Stimulated activated CD4-positive, alpha-beta T cell treated with anti-CD3 and anti-CD28 coated beads, Interleukin-15, amount 100 ng/mL, for 48 hours (primary cell): ENCODE measurements at regions not wholly inside any gene's neighbourhood (a gene's known extent, or its start where the extent isn't known, plus 50 kb on each side); places are given as distances from the start of the nearest gene placed in this dataset.
"Not testable (repeated sequence)": the region's sequence is repeated elsewhere in the genome, so short reads cannot be mapped to it uniquely, and the experiment has no call there.

ENCODE experiments used
- DNase-seq, 2 donors: peaks; one replicate each; pipeline ENCODE4 v3.0.0-alpha.2; 2020; ENCODE audit warnings: low read depth in 2 of 2

DNA sequence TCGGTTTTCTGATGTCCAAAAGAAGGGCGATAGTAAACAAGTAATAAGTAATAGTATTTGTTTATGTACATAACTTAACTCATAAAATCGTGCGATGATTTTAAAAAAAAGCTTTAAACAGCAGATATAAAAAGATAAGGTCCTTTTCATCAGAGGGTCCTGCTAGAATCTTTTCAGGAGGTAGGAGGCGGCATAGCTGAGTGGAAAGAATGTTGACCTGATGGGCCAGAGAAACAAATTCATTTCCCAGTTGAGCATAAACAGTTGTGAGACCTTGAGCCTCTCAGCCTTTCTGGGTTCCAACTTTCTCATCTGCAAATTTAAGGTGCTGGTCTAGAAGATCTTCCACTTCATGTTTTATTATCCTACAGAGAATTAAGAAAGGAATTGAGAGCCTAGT, 173.5 kb downstream of the LACC1 start:
- no peak for DNase-seq

DNA sequence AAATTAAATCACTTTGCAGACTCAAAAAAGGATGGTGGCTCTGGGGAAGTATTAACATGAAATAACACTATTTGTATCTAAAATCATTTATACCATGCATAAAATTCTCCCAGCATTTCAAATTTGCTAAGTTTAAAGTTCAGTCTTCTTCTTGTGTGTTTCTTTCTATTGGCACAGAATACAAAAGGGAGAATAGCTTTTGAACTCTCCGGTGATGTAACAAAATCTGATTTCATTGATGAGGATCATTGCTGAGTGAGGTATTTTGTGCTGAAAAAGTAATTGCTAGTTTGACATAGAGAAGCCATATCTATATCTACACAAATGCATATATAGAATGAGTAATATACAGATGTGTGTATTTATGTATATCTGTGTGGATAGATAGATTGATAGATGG, 174.8 kb downstream of the LACC1 start:
- no peak for DNase-seq

DNA sequence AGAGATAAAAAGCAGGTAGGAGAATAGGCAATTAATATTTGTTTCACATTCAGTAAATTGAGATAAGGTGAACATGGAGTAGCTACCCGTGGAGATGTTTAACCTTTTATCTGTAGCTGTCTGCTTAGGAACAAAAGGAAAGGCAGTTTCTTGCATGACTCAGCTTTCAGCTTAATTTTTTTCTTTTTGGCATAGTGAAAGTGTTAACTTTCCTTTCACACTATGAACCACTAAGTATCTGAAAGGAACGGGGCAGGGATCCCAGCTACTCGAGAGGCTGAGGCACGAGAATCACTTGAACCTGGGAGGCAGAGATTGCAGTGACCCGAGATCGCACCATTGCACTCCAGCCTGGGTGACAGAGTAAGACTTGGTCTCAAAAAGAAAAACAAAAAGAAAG, 176.0 kb downstream of the LACC1 start:
- not testable (repeated sequence) for DNase-seq

DNA sequence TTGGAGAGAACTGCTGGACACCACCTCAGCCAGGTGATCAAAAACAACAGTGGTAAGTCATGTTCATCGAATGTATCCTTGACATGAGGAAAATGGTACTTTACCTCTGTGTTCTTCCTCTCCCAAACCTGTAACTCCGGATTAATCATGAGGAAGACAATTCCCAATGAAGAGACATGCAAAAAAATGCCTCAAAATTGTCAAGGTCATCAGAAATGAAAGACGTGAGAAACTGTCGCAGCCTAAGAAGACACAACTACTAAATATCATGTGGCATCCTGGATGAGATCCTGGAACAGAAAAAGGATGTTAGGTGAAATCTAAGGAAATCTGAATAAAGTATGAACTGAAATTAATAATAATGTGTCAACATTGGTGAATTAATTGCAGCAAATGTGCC, 178.4 kb downstream of the LACC1 start:
- DNase-seq: no peak

DNA sequence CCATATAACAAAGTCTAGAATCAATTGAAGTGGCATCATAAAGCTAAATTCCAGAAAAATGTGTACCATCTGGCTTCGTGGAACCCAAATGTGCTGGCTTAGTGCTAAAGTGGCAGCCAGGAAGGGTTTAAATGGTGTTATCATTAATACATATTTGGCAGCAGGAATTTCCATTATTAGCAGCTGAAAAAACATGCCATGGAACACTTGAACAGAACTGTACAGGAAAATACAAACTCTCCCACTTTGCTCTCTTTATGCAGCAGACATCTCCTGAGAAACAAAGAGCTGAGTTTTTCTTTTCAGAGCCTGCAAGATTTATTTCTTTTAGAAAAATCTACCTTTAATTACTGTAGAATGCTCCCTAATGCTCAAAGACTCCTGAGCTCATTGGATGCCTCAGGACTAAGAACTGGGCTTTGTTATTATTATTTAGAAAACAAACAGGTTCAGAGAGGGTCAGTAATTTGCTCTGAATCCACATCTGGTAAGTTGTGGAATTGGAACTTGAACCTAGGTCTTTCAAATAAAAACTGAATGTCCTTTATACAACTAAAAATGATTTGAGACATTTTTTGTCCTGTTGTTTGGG, 179.0 kb downstream of the LACC1 start:
- DNase-seq: no peak

DNA sequence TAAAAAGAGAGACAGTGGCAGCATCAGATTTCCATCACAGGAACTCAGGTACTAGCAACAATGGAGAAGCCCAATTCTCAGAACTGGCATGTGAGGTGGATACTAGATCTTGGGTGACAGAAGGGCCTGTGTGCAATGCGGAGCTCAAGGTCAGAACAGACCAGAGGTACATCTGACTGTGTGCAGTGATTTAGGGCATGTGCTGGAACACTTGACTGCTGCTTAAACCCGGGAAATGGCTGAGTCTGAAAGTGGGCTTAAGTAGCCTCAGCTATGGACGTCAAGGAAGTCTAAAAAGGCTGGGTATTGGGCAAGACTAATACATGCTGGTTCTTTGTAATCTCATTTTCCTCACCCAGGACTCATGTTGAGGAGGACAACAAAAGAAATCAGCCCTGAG, 182.2 kb downstream of the LACC1 start:
- no peak for DNase-seq

DNA sequence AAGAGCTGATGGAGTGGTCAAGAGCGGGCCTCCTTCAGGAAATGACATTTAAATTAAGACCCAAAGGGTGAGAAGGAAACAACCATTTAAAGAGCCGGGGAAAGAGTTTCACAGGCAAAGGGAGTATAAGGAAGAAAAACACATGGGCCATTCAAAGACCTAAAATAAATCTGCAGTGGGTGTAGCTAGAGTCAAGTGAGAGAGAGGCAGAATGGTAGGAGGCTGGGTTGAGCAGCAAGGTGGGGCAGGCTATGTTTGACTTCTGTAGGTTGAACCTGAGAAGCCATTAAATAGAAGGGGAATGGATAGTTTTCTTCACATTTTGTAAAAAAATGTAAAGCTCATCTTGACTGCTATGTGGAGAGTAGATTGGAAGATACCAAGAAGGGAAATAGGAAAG, 183.8 kb downstream of the LACC1 start:
- DNase-seq: no peak

DNA sequence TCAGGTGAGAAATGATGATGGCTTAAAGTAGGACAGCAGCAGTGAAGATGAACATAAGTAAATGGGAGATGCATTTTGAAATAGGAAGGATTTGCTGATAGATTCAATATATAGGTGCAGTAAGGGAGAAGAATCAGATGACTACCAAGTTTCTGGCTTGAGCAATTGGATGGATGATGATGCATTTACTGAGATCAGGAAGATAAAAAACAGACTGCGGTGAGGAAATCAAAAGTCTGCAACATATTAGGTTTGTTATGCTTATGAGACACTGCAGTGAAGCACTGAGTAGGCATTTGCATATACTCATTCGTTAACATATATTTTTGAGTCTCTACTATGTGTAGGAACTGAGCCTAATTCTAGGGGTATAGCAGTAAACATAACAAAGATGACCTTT, 184.2 kb downstream of the LACC1 start:
- DNase-seq: no peak

DNA sequence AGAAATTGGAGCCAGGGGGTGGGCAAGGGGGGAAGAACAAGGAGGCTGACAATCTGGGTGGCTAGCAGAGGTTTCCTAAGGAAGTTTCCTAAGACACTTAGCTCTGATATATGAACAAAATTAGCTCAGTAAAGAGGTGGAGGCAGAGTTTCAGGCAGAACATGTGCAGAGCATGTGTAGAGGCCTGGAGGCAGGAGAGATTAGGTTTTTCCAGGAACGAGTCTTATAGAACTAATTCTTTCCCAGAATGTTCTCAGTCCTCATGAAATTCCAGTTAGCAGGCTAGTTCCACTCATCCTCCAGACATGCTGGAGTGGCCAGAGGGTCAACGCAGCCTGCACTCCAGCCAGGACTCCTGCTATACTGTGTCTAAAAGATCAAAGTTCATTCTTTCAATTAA, 184.7 kb downstream of the LACC1 start:
- no peak for DNase-seq

DNA sequence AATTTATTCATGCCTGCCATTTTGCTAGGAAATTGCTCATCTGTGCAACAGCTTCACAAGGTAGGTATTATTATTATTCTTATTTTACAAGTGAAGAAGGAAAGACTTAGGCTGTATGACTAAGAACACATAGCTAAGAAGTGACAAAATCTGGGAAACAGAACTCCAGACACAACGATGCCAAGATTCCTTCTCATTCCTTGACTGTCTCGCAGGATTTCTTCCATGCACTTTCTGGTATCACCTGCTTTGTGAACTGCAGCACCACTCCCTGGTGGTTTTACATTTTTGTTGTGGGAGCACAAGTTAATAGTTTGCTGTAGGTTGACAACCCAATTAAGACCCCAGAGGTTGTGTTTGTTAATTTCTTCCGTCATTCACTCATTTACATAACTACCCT, 188.5 kb downstream of the LACC1 start:
- DNase-seq: no peak

DNA sequence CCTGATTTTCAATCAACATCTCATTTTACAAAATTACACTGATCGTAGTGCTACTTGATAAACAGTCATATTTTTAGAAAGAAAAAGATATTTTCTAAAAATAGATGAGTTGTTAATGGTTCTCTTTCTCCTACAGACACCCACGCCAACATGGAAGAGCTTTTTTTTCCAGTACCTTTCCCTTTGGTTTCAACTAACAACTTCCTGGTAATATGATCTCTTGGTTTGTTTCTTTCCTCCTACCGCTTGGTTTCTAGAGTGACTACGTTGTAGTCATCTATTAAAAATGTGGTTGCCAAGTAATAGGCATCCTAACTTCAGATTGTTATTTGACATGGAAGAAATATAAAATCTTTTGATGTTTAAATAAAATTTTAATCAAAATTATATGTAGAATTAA, 189.0 kb downstream of the LACC1 start:
- DNase-seq: no peak

DNA sequence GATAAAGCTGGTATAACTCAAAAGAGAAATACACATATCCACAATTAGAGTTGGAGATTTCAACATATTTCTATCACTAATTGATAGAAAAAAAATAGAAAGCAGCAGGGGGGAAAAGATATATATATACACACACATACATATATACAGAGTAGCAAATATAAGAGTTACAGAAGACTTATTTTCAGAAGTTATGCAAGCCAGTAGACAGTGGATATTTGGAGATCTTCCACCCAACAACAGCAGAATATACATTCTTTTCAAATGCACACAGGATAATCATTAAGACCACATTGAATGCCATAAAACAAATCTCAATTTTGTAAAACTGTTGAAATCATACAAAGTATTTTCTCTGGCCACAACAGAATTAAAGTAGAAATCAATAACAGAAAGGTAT, 192.8 kb downstream of the LACC1 start:
- no peak for DNase-seq

DNA sequence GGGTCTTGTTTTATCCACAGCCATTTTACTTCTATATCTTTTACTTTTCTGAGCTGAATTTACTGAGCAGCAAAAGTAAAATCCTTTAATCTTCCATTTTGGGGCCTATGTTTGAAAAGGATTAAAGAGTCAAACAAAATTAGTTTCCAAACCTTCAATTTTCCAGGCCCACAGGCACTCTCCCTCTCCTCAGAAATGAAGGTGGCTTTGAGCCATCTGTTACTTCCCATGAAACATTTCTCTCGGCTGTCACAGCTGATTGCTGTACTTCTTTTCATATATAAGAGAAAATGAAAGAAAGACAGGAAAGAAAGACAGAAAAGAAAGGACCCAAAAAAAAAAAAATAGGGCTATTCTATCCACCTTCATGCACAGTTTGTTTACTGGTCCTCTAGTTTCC, 194.9 kb downstream of the LACC1 start:
- DNase-seq: no peak

DNA sequence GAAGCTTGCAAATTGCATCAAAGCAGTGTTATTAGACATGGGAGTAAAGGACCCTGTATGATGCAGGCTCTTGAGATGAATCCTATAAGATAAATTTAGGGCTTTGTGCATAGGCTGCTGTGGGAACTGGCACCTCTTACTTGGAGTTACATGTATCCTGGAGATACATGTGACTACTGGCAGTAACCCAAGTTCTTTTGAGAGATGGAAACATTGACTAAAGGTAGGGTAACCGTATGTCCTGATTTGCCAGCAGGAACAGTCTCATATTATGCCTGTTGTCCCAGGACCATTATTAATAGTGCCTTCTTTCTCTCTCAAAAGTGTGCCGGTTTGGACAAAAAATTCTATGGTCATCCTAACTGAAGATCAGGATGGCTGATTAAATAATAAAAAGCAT, 195.4 kb downstream of the LACC1 start:
- no peak for DNase-seq

DNA sequence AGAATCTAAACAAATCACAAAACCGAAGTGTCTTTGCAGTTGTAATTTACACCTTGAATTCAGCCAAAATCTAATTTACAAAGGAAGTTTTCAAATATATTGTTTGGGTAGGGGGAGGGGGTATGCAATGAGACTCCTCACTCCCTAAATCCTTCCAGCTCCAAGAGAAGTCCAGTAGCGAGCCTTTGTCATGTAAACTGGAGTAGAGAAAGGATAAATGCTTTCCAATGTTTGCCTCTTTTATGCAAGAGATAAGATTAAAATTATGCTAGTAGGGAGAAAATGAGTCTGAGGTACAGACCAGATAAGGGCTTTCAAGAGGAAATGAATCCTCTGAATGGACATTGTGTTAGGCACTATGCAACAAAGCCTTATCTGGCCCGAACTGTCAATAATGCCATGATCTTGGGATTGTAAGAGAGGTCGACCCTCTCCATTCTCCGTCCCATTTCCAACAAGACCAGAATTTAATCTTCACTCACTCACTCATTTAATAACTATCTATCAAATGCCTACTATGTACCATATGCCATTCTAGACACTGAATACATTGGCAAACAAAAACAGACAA, 199.2 kb downstream of the LACC1 start:
- no peak for DNase-seq

DNA sequence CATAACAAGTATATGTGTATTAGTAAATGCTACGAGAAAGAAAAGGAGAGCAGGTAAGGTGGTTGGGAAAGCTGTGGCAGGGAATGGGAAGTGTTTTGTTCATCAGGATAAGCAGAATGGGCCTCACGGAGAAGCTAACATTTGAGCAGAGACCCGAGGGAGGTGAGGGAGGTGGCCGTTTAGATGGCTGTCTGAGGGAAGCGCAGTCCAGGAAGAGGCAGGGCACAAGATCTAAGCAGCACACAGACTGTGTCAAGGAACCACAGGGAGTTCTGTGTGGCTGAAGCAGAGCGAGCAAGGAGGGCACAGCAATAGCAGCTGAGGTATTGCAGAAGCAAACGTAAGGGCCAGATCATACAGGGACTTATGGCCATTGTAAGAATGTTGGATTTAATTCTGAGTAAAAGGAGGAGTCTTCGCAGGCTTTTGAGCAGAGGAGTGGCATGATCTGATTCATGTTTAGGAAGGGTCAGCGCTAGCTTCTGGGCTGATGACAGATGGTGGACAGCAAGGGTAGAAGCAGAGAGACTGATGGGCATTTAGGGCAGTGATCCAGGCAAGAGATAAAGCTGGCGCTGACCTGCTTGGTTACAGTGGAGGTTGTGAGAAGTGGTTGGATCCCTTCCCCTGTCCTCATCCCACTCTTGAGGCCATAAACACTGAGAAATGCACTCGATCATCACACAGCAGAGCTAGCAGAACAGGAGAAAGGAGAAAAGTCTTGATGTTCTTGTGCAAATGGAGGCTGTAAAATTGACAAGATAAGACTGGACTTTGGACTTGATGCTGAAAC, 199.9 kb downstream of the LACC1 start:
- no peak for DNase-seq

DNA sequence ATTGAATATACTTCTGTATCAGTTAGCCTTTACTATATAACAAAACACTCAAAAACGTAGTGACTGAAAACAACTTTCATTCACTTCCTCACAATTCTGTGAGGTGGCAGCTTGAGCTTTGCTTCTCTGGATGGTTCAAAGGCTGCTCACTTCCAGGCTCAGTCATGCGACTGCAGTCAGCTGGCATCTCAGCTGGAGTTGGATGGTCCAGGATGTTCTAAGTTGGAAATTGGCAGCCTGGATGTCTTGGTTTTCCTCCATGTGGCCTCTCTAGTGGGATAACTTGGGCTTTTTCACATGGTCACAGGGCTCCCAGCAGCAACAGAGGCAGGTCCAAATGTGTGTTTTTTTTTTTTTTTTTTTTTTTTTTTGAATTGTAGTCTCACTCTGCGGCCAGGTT, 204.4 kb downstream of the LACC1 start:
- no peak for DNase-seq

DNA sequence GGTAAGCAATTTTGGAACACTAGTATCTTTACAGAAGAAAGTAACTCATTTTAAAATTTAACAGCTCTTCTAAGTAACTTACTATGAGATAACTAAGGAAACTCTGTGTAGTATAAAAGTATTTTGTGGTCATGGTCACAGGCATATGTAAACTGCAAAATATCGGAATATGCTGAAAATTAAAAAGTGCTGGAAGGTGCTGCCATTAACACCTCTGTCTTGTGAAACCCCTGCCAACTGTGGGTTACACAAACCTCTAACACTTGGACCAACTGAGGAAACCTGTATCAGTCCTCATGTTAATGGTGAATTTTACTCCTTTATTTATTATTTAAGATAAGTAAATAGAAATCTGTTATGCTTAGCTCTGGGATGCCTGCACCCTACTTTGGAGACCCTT, 206.7 kb downstream of the LACC1 start:
- no peak for DNase-seq

DNA sequence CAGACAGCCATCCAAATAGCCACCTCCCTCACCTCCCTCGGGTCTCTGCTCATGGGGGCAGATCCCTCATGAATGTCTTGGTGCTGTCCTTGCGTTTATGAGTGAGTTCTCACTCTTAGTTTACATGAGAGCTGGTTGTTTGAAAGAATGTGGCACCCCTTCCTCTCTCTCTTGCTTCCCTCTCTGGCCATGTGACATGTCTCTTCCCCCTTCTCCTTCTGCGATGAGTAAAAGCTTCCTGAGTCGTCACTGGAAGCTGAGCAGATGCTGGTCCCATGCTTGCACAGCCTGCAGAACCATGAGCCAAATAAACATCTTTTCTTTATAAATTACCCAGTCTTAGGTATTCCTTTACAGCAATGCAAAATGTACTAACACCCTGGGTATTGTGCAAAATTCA, 208.7 kb downstream of the LACC1 start:
- no peak for DNase-seq

DNA sequence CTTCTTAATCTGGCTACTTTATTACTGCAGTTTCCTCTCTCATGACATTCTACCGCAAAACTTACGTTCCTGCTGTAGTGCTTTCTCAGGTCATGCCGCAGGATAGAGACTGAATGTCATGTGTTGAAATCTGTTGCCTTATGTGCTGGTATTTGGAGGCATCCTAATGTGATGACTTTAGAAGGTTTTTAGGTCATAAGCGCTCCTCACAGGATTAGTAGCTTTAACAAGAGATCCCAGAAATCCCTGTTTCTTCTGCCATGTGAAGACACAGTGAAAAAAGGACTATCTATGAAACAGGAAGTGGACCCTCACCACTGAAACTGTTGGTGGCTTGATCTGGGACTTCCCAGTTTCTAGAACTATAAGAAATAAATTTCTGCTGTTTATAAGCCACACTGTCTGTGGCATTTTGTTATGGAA, 209.3 kb downstream of the LACC1 start:
- DNase-seq: no peak

DNA sequence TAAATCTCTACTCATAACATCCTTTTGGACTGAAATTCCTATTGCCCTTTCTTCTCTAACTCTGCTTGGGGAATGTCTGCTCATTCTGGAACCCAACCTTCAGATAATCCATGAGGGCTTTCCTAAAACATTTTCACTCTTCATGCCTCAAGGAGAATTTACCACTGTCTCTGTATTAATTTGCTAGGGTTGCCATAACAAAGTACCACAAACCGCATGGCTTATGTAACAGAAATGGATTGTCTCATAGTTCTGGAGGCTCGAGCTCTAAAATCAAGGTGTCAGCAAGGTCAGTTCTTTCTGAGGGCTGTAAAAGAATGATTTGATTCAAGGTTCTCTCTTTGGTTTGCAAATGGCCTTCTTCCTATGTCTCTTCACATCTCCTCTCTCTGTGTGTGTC, 209.7 kb downstream of the LACC1 start:
- no peak for DNase-seq

DNA sequence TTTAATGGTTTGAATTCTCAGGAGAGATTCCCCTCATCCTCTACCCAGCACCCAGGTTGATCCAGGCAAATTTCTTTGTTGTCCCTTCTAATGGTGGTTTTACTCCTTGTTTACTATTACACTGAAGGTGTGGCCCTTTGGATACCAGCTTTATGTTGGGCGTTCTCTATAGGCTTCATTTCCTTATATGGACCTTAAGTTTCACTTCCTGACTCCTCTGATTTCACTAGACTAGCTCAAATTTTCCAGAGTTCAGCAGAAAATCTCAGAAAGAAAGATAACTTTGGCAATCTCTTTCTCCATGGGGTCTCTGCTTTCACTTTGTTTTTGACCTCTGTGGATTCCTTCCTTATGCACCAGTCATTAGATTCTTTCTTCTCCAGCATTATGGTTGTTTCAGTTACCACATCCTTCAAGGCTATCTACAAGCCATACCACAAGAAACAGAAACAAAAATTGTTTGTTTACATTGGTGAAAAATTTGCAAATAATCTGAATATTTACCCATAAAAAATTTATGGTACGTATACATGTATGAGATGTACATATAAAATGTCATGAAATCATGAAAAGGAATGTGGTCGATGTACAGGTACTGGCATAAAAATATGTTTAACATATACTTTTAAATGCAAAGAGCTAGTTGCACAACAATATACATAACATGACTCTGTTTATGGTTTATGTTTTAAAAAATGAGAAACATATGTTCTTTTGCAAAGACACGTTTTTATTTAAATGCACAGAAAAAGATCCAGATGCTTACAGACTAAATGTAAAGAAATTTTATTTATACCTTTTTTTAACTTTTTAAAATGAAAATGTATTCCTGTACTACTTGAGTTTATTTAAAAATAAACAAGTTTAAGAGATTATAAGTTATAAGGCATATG, 212.6 kb downstream of the LACC1 start:
- no peak for DNase-seq
